ENCODE measurements at regions not wholly inside any gene's neighbourhood (a gene's known extent, or its start where the extent isn't known, plus 50 kb on each side); places are given as distances from the start of the nearest gene placed in this dataset.

GRCh38 chr13:103443604-103444003 lies 377.4 kb upstream of the SLC10A2 start:
- Histone ChIP-seq H3K9me3 (ENCODE audit: severe bottlenecking) (no peaks in the 10 kb centered on the region), H3K27ac (no peak overlapping the region), H3K4me3 (ENCODE audit: low read depth, low read length) (no peak overlapping the region), H3K36me3 (no peaks in the 10 kb centered on the region), H3K27me3 (ENCODE audit: insufficient read depth, low read depth, severe bottlenecking) (no peaks in the 10 kb centered on the region)
- no peak for TF ChIP-seq CTCF (IDR thresholded peaks at IDR 0.05; ENCODE audit: low read depth, low read length)
- no peak for DNase-seq

GRCh38 chr13:103437651-103438050 lies 371.4 kb upstream of the SLC10A2 start:
- Histone ChIP-seq H3K9me3 (ENCODE audit: severe bottlenecking) (no peaks in the 10 kb centered on the region), H3K4me3 (ENCODE audit: low read depth, low read length) (no peak overlapping the region), H3K36me3 (no peaks in the 10 kb centered on the region), H3K27ac (no peak overlapping the region), H3K27me3 (ENCODE audit: insufficient read depth, low read depth, severe bottlenecking) (no peaks in the 10 kb centered on the region)
- no peak for TF ChIP-seq CTCF (IDR thresholded peaks at IDR 0.05; ENCODE audit: low read depth, low read length)
- no peak for DNase-seq

GRCh38 chr13:103436057-103436654 lies 369.9 kb upstream of the SLC10A2 start:
- no peak for DNase-seq
- no peak for TF ChIP-seq CTCF (IDR thresholded peaks at IDR 0.05; ENCODE audit: low read depth, low read length)
- H3K27me3 ChIP-seq (ENCODE audit: insufficient read depth, low read depth, severe bottlenecking), result no peaks in the 10 kb centered on the region
- no peaks in the 10 kb centered on the region for H3K36me3 ChIP-seq
- H3K9me3 ChIP-seq (ENCODE audit: severe bottlenecking), result no peaks in the 10 kb centered on the region
- H3K4me3 ChIP-seq (ENCODE audit: low read depth, low read length), result no peak overlapping the region
- H3K27ac ChIP-seq, result no peak overlapping the region

GRCh38 chr13:103431856-103432255 lies 365.6 kb upstream of the SLC10A2 start:
- no peak overlapping the region for H3K27ac ChIP-seq
- TF ChIP-seq CTCF (IDR thresholded peaks at IDR 0.05; ENCODE audit: low read depth, low read length), result no peak
- H3K36me3 ChIP-seq, result no peaks in the 10 kb centered on the region
- no peaks in the 10 kb centered on the region for H3K27me3 ChIP-seq (ENCODE audit: insufficient read depth, low read depth, severe bottlenecking)
- no peaks in the 10 kb centered on the region for H3K9me3 ChIP-seq (ENCODE audit: severe bottlenecking)
- no peak overlapping the region for H3K4me3 ChIP-seq (ENCODE audit: low read depth, low read length)
- no peak for DNase-seq

GRCh38 chr13:103430368-103430767 lies 364.2 kb upstream of the SLC10A2 start:
- Histone ChIP-seq H3K27ac (no peak overlapping the region), H3K9me3 (ENCODE audit: severe bottlenecking) (no peaks in the 10 kb centered on the region), H3K27me3 (ENCODE audit: insufficient read depth, low read depth, severe bottlenecking) (no peaks in the 10 kb centered on the region), H3K36me3 (no peaks in the 10 kb centered on the region), H3K4me3 (ENCODE audit: low read depth, low read length) (no peak overlapping the region)
- DNase-seq, result no peak
- TF ChIP-seq CTCF (IDR thresholded peaks at IDR 0.05; ENCODE audit: low read depth, low read length), result no peak

GRCh38 chr13:103410002-103410401 lies 343.8 kb upstream of the SLC10A2 start:
- no peak overlapping the region for H3K27ac ChIP-seq
- H3K4me3 ChIP-seq (ENCODE audit: low read depth, low read length), result no peak overlapping the region
- H3K36me3 ChIP-seq, result no peaks in the 10 kb centered on the region
- TF ChIP-seq CTCF (IDR thresholded peaks at IDR 0.05; ENCODE audit: low read depth, low read length), result no peak
- no peaks in the 10 kb centered on the region for H3K9me3 ChIP-seq (ENCODE audit: severe bottlenecking)
- no peak for DNase-seq
- no peaks in the 10 kb centered on the region for H3K27me3 ChIP-seq (ENCODE audit: insufficient read depth, low read depth, severe bottlenecking)
